GM06990 (cell line): ENCODE measurements at regions not wholly inside any gene's neighbourhood (a gene's known extent, or its start where the extent isn't known, plus 50 kb on each side); places are given as distances from the start of the nearest gene placed in this dataset.

Source experiments
- DNase-seq: peaks from one replicate; pipeline ENCODE4 v3.0.0-alpha.2; 2011; ENCODE audit not compliant: insufficient read length; ENCODE audit errors: extremely low read depth
- H3K27me3 ChIP-seq: replicated peaks from 2 replicates; pipeline ENCODE4 v1.6.0; 2011; ENCODE audit warnings: low read length; ENCODE audit not compliant: control insufficient read depth, insufficient read depth
- H3K36me3 ChIP-seq: 2 replicates; pipeline ENCODE4 v1.5.1; 2011; ENCODE audit warnings: low read length; ENCODE audit not compliant: control insufficient read depth, insufficient read depth
- H3K4me3 ChIP-seq: replicated peaks from 2 replicates; pipeline ENCODE4 v1.5.1; 2011; ENCODE audit warnings: low read depth, mild to moderate bottlenecking, control low read depth, low read length
- TF ChIP-seq, protein P1 (sequence below): IDR thresholded peaks from 2 replicates; pipeline ENCODE4 v1.5.1; 2011; ENCODE audit warnings: low read length, control low read depth, mild to moderate bottlenecking, inconsistent platforms; ENCODE audit not compliant: insufficient read depth, poor library complexity, severe bottlenecking

- H3K4me3 ChIP-seq, result no peak overlapping the region
- TF ChIP-seq, protein P1, sequence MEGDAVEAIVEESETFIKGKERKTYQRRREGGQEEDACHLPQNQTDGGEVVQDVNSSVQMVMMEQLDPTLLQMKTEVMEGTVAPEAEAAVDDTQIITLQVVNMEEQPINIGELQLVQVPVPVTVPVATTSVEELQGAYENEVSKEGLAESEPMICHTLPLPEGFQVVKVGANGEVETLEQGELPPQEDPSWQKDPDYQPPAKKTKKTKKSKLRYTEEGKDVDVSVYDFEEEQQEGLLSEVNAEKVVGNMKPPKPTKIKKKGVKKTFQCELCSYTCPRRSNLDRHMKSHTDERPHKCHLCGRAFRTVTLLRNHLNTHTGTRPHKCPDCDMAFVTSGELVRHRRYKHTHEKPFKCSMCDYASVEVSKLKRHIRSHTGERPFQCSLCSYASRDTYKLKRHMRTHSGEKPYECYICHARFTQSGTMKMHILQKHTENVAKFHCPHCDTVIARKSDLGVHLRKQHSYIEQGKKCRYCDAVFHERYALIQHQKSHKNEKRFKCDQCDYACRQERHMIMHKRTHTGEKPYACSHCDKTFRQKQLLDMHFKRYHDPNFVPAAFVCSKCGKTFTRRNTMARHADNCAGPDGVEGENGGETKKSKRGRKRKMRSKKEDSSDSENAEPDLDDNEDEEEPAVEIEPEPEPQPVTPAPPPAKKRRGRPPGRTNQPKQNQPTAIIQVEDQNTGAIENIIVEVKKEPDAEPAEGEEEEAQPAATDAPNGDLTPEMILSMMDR, result no peak
- DNase-seq, result no peak
- H3K27me3 ChIP-seq, result no peaks in the 10 kb centered on the region
- H3K36me3 ChIP-seq, result no peaks in the 10 kb centered on the region
Measured at GRCh38 chr13:72205773-72206172, 338.8 kb upstream of the DACH1 start.

DNA sequence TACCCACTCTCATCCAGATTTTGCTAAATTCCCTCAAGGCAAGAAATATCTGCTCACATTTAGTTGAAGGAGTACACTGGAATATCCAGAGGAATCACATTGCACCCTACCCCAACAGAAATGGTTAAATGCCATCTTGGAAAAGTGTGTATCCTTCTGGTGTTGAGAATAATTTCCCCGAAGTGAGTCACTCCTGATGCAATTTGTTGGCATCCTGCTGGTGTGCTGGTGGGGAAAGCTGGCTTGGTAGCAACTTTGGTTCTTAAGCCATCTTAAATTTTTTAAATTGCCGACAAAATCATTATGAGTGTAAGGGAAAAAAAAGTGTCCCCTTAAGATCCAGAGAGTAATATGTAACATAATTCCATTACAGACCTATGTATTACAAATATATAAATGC is 337.3 kb upstream of the DACH1 start:
- TF ChIP-seq, protein P1, result no peak
- Histone ChIP-seq H3K27me3 (no peaks in the 10 kb centered on the region), H3K4me3 (no peak overlapping the region), H3K36me3 (no peaks in the 10 kb centered on the region)
- DNase-seq, result no peak

DNA sequence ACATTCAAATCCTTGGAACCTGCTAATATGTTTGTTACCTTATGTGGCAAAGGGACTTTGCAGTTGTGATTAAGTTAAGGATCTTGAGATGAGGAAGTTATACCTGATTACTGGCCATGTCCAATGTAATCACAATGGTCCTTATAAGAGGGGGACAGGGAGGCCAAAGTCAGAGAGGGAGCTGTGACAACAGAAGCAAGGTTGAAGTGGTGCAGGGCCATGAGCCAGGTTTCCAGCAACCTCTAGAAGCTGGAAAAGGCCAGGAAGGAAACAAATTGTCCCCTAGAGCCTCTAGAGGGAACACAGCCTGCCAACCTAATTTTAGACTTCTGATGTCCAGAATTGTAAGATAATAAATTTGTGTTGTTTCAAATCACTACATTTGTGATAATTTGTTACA is 334.7 kb upstream of the DACH1 start:
- no peak for DNase-seq
- no peaks in the 10 kb centered on the region for H3K27me3 ChIP-seq
- no peaks in the 10 kb centered on the region for H3K36me3 ChIP-seq
- TF ChIP-seq, protein P1, result no peak
- H3K4me3 ChIP-seq, result no peak overlapping the region

DNA sequence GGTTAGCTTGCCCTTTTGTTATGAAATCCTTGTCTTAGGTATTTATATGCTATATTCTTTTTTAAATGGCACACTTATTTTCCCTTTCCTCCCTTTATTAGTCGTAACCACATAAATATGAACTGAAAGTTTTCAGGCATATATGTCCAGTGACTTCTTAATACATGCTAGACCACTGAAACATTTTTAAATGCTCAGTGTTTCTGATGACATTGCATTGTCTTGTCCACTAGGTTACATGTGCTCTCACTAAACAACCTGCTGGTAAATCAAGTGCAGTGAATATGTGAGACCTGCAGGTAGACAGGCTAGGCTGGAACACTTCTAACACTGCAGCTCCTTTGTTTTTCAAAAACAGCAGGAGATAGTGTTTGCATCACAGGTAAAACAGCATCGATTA is 332.6 kb upstream of the DACH1 start:
- no peaks in the 10 kb centered on the region for H3K27me3 ChIP-seq
- no peaks in the 10 kb centered on the region for H3K36me3 ChIP-seq
- DNase-seq, result no peak
- TF ChIP-seq, protein P1, result no peak
- H3K4me3 ChIP-seq, result no peak overlapping the region

DNA sequence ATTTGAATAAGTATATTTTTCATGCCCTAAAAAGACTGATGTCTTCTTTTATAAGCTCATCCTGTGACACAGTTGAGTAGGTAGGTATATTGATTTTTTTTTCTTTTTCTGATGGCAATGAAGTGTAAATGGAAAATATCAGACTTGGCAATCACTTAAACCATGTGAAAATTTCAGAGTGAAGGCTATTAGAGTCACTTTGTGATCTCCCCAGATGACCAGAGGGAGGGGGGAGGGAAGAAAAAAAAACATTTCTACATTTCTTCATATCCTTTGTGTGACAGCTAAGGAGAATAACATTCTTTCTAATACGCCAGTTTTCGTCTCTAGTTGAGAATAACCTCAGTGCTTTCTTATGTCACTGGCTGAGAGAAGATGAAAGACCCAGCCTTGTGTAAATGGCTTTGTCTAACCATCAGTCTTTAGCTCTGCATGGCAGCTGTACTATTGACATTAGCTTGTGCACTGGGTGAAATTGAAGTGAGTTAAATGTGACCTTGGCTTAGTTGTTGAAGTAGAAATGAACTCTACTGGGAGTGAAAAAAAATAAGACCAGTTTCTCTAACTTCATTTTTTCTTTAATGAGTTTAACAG is 332.1 kb upstream of the DACH1 start:
- H3K4me3 ChIP-seq, result no peak overlapping the region
- TF ChIP-seq, protein P1, result no peak
- no peaks in the 10 kb centered on the region for H3K36me3 ChIP-seq
- H3K27me3 ChIP-seq, result no peaks in the 10 kb centered on the region
- DNase-seq, result no peak

- TF ChIP-seq, protein P1, result no peak
- no peaks in the 10 kb centered on the region for H3K27me3 ChIP-seq
- H3K4me3 ChIP-seq, result no peak overlapping the region
- DNase-seq, result no peak
- H3K36me3 ChIP-seq, result no peaks in the 10 kb centered on the region
Measured at GRCh38 chr13:72198042-72198441, 331.0 kb upstream of the DACH1 start.
